GM21360 (cell line): ENCODE measurements at regions not wholly inside any gene's neighbourhood (a gene's known extent, or its start where the extent isn't known, plus 50 kb on each side); places are given as distances from the start of the nearest gene placed in this dataset.
"Not testable (repeated sequence)": the region's sequence is repeated elsewhere in the genome, so short reads cannot be mapped to it uniquely, and the experiment has no call there.

ENCODE experiments used
- ATAC-seq: cut with Tn5 transposase; IDR thresholded peaks from one replicate; pipeline ENCODE4 v1.9.1; 2021; ENCODE audit warnings: mild to moderate bottlenecking, moderate library complexity; ENCODE audit not compliant: unreplicated experiment

DNA sequence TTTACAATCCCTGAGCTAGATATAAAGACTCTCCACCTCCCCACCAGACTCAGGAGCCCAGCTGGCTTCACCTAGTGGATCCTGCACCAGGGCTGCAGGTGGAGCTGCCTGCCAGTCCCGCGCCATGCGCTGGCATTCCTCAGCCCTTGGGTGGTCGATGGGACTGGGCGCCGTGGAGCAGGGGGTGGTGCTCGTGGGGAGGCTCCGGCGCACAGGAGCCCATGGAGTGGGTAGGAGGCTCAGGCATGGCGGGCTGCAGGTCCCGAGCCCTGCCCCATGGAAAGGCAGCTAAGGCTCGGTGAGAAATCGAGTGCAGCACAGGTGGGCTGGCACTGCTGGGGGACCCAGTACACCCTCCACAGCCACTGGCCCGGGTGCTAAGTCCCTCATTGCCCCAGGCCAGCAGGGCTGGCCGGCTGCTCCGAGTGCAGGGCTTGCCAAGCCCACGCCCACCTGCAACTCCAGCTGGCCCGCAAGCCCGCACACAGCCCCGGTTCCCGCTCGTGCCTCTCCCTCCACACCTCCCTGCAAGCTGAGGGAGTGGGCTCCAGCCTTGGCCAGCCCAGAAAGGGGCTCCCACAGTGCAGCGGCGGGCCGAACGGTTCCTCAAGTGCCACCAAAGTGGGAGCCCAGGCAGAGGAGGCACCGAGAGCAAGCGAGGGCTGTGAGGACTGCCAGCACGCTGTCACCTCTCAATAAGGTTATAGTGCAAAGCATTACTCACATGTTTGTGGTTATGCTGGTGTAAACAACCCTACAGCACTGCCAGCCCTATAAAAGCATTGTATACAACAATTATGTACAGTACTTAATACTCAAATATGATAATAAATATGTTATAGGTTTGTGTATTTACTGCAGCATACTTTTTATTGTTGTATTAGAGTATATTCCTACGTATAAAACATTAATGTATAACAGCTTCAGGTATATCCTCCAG lies 757.3 kb downstream of the SLC6A15 start:
- not testable (repeated sequence) for ATAC-seq

DNA sequence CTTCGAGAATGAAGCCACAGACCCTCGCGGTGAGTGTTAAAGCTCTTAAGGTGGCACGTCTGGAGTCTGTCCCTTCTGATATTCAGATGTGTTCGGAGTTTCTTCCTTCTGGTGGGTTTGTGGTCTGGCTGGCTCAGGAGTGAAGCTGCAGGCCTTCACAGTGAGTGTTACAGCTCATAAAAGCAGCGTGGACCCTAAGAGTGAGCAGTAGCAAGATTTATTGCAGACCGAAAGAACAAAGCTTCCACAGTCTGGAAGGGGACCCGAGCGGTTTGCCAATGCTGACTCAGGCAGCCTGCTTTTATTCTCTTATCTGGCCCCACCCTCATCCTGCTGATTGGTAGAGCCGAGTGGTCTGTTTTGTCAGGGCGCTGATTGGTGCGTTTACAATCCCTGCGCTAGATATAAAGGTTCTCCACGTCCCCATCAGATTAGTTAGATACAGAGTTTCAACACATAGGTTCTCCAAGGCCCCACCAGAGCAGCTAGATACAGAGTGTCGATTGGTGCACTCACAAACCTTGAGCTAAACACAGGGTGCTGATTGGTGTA lies 758.1 kb downstream of the SLC6A15 start:
- not testable (repeated sequence) for ATAC-seq

DNA sequence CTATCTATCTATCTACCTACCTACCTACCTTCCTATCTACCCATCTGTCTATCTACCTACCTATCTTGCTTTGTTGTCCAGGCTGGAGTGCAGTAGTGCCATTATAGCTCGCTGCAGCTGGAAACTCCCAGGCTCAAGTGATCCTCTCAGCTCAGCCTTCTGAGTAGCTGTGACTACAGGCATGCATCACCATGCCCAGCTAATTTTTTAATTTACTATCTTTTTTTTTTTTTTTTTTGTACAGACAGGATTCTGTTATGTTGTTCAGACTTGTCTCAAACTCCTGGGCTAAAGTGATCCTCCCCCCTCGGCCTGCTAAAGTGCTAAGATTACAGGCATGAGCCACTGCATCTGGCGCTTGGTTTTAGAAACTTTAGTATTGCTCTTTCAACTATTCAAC lies 762.4 kb downstream of the SLC6A15 start:
- no peak for ATAC-seq

DNA sequence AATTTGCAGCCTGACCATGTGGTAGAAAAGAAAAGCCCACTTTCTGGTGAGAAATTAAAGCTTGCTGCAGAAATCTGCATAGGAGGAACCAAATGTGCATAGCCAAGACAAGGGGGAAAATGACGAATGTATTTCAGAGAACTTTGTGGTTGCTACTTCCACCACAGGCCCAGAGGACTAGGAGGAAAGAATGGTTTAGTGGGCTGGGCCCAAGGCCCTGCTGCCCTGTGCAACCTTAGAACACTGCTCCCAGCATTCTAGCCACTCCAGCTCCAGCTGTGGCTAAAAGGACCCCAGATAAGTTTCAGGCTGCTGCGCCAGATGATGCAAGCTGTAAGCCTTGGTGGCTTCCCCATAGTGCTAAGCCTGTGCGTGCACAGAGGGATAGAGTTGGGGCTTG lies 764.3 kb downstream of the SLC6A15 start:
- ATAC-seq: no peak

DNA sequence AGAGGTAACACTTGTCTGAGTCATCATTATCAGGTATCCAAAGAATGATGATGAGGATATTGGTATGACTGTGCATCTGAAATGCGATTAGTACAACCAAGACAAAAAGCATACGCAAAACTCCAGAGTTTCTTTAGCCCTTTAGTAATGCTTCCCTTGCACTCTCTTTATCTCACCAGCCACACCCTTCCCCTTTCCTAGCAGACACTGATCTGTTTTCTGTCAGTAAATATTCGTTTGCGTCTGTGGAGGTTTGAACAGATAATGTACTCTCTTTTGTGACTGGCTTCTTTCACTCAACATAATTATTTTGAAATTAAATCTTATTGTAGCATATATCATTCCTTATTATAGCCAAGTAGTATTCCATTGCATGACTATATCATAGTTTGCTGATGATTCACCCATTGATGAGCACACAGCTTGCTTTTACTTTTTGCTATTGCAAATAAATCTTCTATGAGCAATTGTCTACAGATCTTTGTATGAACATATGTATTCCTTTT lies 775.7 kb downstream of the SLC6A15 start:
- no peak for ATAC-seq

DNA sequence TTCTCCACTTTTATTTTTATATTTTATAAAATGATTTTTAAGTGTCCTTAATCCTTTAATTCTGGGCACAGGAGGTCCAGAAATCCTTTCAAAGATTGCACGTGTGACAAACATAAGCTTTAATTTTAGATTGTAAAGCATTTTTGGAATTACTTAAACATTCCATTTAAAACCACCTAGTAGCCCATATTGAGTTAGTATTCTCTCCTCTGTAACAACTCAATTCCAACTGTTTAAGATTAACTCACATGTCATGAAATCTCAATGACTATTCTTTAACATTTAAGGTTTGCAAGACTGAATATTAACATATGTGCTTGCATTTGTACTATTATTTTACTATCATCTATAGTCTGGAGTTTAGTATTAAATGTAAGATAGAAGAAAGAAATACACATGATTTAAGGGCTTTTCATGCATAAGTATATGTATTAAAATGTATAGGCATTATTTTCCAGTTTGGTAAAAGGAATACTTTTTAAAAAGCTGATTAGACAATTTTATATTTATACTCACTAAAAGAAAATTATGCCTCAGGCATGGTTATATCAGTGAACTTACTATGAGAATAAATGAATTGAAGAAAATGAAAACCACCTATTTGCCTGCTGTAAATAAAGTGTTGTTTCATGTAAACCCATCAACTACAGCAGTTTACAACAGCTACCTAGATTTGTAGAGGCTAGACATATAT lies 776.9 kb downstream of the SLC6A15 start:
- ATAC-seq: no peak

DNA sequence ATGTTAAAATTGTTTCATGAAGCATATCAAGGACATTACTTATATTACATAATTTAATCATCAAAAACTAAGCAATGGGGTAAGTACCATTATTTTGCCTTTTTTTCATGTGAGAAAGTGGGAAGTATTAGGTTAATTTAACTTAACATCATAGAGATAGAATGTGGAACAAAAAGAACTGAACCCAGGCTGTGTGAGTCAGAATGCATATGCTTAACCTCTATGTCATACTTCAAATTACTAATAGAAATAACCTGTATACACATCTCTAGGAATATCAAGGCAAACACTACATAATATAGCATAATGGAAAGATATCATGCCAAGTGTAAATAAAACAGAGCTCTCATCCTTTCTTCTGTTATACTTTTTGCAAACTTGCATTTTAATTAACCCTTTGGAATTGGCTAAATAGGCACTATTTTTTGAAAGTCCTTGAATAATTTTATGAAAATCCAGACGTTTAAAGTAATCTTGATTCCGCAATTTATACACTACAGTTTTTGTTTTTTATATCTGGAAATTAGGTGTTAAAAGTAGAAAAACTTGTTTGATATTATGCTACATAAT lies 777.7 kb downstream of the SLC6A15 start:
- no peak for ATAC-seq

DNA sequence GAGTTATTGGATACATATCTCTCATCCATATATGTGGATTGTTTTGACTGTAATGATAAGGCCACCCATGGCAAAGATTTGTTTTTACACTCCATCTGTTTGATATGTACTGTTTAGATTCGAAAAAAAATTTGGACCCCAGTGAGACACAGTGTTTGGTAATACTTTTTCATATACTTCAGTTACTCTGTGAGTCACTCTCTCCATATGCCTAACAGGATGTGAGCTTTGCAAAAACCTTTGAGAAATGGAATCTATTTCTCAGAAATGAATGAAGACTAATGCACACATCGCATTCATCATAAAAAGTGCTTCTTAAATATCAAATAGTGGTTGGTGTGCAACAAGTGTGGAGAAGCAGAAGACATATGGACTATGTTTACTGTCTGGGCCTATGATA lies 781.5 kb downstream of the SLC6A15 start:
- ATAC-seq: no peak

DNA sequence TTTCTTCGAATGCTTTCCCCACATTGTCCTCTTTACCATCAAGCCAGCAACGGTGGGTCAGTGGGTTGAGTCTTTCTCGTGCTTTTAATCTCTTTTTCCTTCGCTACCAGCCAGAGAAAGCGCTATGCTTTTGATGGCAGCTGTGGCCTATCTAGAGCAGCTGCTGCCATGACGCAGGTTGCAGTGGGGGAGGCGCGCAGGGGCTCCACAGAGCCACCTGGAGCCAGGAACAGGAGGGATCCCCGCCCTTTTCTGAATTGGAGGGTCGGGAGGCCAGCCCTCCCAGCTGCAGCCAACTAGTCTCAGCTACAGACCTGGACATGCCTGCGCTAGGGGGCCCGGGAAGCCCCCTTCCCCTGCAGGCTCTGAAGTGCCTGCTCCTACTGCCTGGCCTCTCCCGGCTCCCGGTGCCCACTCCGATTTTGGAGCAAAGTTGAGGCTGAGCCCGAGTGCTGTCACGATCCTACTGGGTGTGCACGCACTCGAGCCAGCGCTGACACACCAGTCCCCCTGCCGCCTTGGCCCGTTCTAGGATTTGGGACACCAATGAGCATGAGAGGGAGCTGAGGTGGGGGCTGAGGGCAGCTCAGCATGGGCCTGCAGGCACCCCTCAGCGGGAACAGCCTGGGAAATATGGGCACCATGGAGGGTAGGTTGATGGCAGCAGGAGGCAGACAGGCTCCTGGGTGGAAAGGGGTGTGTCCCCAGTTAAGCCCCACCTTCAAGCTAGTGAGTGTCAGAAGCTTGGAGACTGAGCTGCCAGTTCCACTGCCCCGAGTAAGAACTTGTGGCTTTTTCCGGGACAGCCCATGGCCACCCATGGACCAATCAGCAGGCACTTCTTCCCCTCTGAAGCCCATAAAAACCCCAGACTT lies 784.2 kb downstream of the SLC6A15 start:
- ATAC-seq: no peak

DNA sequence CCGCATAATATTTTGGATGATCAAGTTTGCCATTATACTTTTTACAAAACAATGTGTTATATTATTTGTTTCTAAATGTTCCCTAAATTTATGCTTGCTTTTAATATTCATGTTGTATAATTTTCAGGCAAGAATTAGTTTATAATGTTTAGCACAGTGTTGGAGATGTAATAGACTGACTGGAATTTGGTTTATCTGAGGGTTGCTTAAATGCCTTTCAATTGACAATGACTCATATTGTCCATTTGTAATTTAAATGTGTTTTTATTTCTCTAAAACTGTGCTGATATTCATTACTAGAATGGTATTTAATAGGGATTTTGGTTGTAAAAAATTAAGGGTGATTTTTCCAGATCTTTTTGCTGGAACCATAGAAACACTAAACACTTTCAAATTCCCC lies 788.4 kb downstream of the SLC6A15 start:
- ATAC-seq: no peak

DNA sequence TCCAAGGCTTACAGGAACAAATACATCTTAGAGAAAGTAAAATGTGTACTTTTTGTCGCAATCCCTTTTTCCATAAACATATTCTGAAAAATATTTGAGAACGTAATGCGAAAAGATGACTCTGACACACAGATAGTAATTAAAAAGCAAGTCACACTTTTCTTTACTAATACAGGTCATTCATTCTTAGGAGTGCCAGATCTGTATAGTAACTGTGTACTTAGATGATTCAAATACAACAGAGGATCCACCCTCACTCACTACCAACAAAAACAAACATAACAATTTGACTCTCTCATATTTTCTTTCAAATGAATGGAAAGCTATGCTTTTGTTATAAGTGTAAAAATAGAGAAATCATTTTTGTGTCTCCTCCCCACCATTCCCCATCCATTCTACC lies 795.4 kb downstream of the SLC6A15 start:
- ATAC-seq: no peak

DNA sequence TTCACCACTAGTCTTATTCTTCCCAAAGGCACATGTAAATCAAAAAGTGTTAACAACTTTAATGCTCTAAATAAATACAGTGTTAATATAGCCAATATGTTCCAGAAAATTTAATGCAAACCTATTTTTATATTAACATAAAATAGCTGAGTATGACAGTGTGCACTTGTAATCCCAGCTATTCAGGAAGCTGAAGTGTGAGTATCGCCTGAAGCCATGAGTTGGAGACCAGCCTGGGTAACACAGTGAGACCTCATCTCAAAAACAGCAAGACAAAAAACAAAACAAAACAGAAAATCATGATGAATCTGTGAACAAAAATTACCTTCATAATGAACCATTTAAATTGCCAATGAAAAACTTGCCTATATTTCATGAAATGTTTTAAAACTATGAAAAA lies 798.9 kb downstream of the SLC6A15 start:
- ATAC-seq: no peak

DNA sequence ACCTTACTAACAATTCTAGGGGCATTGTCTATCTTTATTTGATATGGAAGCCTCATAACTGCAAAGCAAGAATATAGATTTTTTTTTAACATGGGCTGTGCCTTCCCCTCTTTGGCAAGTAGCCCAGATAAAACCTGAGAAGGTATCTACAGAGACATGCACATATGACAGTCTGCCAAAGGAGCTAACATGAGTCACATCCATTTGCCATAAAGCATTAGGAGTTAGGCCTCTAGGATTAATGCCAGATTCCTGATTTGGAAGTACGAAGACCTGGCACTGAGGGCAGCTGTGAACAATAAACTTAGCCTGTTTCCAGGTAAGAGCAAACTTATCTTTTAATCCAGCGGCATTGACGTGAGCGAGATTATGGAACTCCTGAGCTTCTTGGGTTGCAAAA lies 808.7 kb downstream of the SLC6A15 start:
- ATAC-seq: not testable (repeated sequence)

DNA sequence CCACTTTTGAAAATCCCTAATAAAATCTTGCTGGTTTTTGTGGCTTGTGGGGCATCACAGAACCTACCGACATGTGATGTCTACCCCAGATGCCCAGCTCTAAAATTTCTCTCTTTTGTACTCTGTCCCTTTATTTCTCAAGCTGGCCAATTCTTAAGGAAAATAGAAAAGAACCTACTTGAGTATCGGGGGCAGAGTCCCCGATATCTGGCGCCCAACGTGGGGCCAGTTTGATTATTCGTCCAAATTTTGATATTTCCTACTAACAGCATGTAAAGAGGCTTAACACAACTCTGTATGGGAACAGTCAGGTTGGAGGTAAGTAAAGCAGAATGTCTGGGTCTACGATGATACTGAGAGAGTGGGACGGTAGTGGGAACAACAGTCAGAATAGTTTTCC lies 810.6 kb downstream of the SLC6A15 start:
- not testable (repeated sequence) for ATAC-seq

DNA sequence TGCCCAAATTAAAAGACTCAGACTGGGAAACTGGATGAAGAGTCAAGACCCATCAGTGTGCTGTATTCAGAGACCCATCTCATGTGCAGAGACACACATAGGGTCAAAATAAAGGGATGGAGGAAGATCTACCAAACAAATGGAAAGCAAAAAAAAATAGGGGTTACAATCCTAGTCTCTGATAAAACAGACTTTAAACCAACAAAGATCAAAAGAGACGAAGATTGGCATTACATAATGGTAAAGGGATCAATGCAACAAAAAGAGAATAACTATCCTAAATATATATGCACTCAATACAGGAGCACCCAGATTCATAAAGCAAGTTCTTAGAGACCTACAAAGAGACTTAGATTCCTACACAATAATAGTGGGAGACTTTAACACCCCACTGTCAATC lies 813.0 kb downstream of the SLC6A15 start:
- ATAC-seq: not testable (repeated sequence)

DNA sequence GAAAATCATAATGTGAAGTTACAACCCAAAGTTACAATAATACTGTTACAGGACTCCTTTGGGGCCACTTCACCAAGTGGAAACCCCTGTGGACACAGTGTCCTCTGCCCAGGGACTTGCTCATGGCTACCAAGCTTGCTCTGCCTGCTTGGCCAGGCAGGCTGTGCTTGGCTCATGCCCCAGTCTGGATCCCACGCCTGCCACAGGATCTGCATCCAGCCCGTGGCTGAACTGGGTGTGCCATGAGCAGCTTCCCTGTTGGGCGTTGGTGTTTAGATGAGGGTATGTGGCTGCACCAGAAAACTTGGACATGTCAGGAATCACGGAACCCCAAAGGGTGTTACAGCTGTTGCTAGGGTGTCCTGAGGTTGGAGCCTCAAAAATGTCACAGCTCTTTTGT lies 820.9 kb downstream of the SLC6A15 start:
- ATAC-seq: no peak

DNA sequence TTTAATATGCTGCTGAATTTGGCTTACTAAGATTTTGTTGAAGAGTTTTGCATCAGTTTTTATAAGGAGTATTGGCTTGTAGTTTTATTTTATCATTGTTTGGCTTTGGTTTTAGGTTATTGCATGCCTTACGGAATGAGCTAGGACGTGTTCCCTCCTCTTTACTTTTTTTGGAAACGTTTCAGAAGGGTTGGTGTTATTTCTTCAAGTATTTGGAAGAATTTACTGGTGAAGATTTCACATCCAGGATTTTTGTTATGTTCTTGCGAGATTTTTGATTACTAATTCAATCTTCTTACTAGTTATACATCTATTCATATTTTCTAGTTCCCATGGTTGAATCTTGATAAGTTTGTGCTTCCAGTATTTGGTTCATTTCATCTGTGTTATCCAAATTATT lies 823.2 kb downstream of the SLC6A15 start:
- ATAC-seq: no peak

DNA sequence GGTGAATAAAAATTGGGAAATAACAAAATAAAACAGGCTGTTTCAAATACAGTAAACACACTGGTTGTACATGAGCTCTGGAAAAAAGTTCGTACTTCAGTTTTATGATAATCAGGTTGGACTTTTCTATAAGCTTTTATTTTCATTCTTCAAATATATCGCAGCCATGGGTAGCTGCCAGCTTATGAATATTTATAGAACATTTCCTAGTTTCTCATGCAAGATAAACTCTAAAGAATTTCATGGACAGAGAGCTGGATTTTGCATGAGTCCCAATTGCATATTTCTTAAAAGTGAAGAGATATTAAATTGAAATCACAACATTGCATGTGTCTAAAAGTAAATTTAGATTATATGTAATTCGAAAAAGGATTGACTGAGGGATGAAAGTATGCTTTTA lies 827.6 kb downstream of the SLC6A15 start:
- no peak for ATAC-seq

DNA sequence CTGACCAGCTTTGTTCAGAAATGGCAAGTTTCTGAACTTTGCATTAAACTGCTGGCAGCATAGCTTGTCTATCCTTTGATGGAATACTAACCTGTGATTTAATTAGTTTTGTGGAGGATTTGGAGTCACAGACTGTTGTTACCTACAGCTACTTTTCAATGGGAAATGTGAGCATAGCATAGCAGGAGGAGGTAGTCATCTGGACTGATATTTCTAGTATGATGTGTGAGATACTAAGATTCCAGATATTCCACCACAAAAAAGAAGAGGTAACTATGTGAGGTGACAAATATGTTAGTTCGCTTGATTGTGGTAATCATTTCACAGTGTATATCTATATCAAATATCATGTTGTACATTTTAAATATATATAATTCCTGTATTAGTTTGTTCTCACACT lies 833.0 kb downstream of the SLC6A15 start:
- ATAC-seq: no peak

DNA sequence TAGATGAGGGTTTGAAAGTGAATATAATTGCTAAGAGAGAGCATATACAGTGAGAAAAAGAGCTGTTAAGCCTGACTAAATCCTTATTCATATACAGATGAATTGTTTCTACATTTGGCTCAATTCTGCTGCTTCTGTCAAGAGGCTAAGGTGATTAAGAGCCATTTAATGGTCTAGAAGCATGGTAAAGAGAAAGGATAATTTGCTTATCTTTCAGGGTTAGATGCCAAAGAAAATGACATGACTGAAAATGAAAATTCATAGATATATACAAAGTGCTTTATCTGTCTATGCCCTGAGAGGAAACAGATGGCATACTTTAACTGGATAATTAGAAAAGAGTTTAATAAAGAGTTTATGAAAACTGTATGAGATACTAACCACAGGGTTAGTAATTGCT lies 834.9 kb downstream of the SLC6A15 start:
- no peak for ATAC-seq
